Lower leg skin (tissue), 4 donors: ENCODE measurements at regions not wholly inside any gene's neighbourhood (a gene's known extent, or its start where the extent isn't known, plus 50 kb on each side); places are given as distances from the start of the nearest gene placed in this dataset.

ENCODE experiments used
- DNase-seq, 2 donors: peaks; one replicate each; pipeline ENCODE4 v3.0.0-alpha.2; 2019; ENCODE audit warnings: low spot score in 2 of 2
- H3K4me3 ChIP-seq: fragments of 200-600 bp; sonication (generic); 2 replicates; pipeline ENCODE4 v1.5.1; 2017; ENCODE audit warnings: mild to moderate bottlenecking, low read depth; ENCODE audit not compliant: poor library complexity, severe bottlenecking
- POLR2A ChIP-seq, 2 donors: fragments of 450-650 bp; IDR thresholded peaks; one replicate each; pipeline ENCODE4 v1.6.1; 2016 to 2017; ENCODE audit warnings: antibody characterized with exemption in 2 of 2, mild to moderate bottlenecking in 1 of 2, moderate library complexity in 1 of 2
- WGBS, 2 donors: methylation state at CpG; one replicate each; pipeline ENCODE4 v1.1.5; 2018; 5-methylcytosine and 5-hydroxymethylcytosine counted together
- intact Hi-C: fragments of 100-400 bp; cut with DNase I; formaldehyde crosslinking; loops from one replicate; pipeline ENCODE4 v1.15.0; 2023; ENCODE audit warnings: low total_unique reads
- TF ChIP-seq, protein P1 (sequence below), 3 donors: fragments of 450-650 bp; IDR thresholded peaks; one replicate each; pipeline ENCODE4 v1.5.1; 2016; ENCODE audit warnings: antibody characterized with exemption in 3 of 3, mild to moderate bottlenecking in 3 of 3, moderate library complexity in 2 of 3

DNA sequence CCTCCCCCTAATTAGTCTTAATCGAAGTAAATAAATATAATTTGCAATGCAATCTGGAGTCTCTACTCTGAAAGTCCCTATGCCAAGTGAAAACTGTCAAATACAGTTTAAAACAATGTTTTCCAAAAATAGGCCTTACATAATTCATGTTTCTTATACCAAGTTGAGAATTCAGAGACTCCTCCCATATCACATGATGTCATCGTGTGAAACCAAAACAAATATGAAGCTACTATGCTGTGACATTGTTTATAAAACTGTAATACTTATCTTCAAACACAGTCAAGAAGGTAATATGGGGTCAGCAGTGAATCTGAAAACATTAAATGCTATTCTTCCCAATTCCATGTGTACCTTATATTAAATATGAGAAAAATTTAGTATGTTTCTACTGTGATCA, 940.2 kb upstream of the FANCL start:
- H3K4me3 ChIP-seq: no peak overlapping the region
- intact Hi-C loops: no loop called here
- no peak for DNase-seq
- 54 to 55% methylated on average over 2 of the region's 2 CpGs for WGBS, 2 donors
- TF ChIP-seq POLR2A (IDR thresholded peaks at IDR 0.05): no peak
- TF ChIP-seq, protein P1, sequence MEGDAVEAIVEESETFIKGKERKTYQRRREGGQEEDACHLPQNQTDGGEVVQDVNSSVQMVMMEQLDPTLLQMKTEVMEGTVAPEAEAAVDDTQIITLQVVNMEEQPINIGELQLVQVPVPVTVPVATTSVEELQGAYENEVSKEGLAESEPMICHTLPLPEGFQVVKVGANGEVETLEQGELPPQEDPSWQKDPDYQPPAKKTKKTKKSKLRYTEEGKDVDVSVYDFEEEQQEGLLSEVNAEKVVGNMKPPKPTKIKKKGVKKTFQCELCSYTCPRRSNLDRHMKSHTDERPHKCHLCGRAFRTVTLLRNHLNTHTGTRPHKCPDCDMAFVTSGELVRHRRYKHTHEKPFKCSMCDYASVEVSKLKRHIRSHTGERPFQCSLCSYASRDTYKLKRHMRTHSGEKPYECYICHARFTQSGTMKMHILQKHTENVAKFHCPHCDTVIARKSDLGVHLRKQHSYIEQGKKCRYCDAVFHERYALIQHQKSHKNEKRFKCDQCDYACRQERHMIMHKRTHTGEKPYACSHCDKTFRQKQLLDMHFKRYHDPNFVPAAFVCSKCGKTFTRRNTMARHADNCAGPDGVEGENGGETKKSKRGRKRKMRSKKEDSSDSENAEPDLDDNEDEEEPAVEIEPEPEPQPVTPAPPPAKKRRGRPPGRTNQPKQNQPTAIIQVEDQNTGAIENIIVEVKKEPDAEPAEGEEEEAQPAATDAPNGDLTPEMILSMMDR (IDR thresholded peaks at IDR 0.05): no peak

DNA sequence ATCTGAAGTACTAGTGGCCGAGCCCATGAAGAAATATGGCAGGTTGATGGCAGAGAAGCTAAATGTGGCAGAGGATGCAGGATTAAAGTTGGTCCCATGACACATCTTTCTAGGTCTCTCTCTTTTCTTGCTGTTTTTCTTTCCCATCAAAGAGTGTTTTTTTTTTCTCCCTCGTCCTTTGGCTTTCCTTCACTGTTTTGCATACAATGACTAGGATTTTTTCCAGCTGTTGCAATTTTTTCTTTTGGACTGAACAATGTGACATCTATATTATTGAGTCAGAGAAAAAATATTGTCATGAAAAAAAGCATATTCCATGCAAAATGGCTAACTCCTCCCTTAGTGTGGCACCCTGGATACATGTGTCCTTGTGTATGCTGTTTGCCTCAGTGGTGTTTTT, 939.5 kb upstream of the FANCL start:
- 53 to 54% methylated on average over 2 of the region's 2 CpGs for WGBS, 2 donors
- H3K4me3 ChIP-seq: no peak overlapping the region
- TF ChIP-seq, protein P1 (IDR thresholded peaks at IDR 0.05): no peak
- TF ChIP-seq POLR2A (IDR thresholded peaks at IDR 0.05): no peak
- intact Hi-C loops: no loop called here
- DNase-seq: no peak

DNA sequence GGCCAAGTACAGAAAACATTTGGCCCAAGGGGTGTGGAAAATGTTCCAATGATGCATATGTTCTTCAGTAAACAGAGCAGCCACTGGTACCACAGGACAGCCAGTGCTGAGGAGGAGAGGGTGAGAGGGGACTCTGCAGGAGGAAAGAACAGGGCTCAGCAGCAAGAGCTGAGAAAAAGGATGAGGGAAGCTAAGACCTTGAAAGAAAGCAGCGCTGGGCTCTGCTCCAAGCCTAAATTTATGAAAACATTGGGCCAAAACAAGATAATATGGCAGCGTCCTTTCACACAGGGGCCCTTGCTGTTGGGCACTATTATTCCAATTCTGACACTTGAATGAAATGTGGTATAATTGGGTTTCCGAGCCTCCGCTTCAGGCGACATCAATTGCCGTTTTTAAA, 939.0 kb upstream of the FANCL start:
- no peak for DNase-seq
- H3K4me3 ChIP-seq: no peak overlapping the region
- intact Hi-C loops: no loop called here
- WGBS, 2 donors: 88 to 96% methylated on average over 6 of the region's 6 CpGs
- TF ChIP-seq, protein P1 (IDR thresholded peaks at IDR 0.05): no peak
- TF ChIP-seq POLR2A (IDR thresholded peaks at IDR 0.05): no peak

DNA sequence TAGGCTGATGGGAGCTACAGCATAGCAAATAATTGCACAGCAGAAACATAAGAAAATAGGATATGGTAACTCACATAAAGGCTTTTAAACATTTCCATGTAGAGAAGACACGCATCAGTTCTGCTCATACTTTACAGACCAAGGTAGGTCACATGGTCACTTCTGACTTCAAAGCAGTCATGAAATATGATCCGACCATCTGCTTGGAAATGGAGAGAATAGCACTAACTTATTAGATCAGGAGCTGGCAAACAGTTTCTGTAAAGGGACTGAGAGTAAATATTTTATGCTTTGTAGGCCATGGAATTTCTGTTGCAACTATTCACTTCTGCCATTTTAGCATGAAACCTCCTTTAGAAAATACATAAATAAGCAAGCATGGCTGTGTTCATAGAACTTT, 936.6 kb upstream of the FANCL start:
- DNase-seq: no peak
- intact Hi-C loops: no loop called here
- TF ChIP-seq, protein P1 (IDR thresholded peaks at IDR 0.05): no peak
- TF ChIP-seq POLR2A (IDR thresholded peaks at IDR 0.05): no peak
- WGBS, 2 donors: 65 to 79% methylated on average over 2 of the region's 2 CpGs
- no peak overlapping the region for H3K4me3 ChIP-seq

DNA sequence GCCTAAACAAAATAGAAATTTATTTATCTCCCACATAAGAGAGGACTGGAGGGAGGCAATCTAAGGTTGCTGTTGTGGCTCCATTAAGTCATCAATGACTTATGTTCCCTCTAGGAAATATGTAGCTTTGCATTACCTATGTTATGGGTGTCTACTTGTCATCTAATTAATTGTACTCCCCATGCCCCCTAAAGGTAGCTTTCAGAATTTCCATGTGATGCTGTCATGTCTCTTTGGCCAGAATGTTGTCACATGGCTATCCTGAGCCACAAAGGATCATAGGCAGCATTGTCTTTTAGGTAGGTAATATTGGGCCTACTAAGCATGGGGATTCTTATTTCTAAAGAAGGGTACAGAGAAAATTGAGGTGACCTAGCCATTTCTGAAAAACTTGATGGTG, 935.6 kb upstream of the FANCL start:
- no peak overlapping the region for H3K4me3 ChIP-seq
- TF ChIP-seq, protein P1 (IDR thresholded peaks at IDR 0.05): no peak
- TF ChIP-seq POLR2A (IDR thresholded peaks at IDR 0.05): no peak
- intact Hi-C loops: no loop called here
- no peak for DNase-seq

DNA sequence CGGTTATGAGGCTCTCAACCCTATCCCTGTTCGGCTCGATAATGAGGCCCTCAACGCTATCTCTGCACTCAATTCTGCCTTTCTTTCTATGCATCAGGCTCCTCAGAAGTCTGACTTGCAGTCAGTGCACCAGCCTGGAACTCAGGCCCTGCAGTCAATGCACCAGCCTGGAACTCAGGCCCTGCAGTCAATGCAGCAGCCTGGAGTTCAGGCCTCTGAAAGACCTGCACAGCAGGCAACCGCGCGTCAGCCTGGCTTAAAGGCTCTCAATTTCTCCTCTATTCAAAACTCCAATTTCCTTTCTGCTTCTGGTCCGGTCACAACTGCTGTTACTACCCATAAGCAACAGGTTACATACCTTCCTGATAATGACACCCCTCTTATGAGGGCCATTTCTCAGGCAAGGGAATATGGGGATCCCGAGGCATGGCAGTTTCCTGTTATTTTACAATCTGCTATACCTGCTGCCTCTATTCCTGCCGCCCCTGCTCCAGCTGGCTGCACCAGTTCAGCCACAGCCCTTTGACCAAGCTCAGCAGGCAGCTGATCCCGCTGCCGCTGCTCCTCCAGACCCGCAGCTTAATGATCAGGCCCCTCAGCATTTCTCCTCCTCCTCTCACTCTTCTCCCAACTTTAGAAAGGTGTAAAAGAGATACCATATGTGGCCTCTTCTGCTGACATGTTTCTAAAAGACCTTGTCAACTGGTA, 933.6 kb upstream of the FANCL start:
- no peak overlapping the region for H3K4me3 ChIP-seq
- TF ChIP-seq, protein P1 (IDR thresholded peaks at IDR 0.05): no peak
- no peak for TF ChIP-seq POLR2A (IDR thresholded peaks at IDR 0.05)
- DNase-seq: no peak
- WGBS, 2 donors: 88 to 91% methylated on average over 12 to 13 of the region's 13 CpGs
- intact Hi-C loops: no loop called here
